Activated naive CD4-positive, alpha-beta T cell treated with anti-CD3 and anti-CD28 coated beads, Interleukin-2, amount 50 U/mL, for 24 hours (primary cell): ENCODE measurements at regions not wholly inside any gene's neighbourhood (a gene's known extent, or its start where the extent isn't known, plus 50 kb on each side); places are given as distances from the start of the nearest gene placed in this dataset.

Experiments used
- H3K27ac Mint-ChIP-seq: one replicate; pipeline ENCODE4 v1.8.0; 2021; ENCODE audit warnings: mild to moderate bottlenecking, mixed read lengths
- H3K27me3 Mint-ChIP-seq: one replicate; pipeline ENCODE4 v1.8.0; 2021; ENCODE audit warnings: mixed read lengths
- H3K36me3 Mint-ChIP-seq: one replicate; pipeline ENCODE4 v1.8.0; 2021; ENCODE audit warnings: mixed read lengths
- H3K4me1 Mint-ChIP-seq: one replicate; pipeline ENCODE4 v1.8.0; 2021; ENCODE audit warnings: mixed read lengths
- H3K4me3 Mint-ChIP-seq: one replicate; pipeline ENCODE4 v1.8.0; 2021; ENCODE audit warnings: mild to moderate bottlenecking, mixed read lengths
- H3K9me3 Mint-ChIP-seq: one replicate; pipeline ENCODE4 v1.8.0; 2021; ENCODE audit warnings: mixed read lengths

DNA sequence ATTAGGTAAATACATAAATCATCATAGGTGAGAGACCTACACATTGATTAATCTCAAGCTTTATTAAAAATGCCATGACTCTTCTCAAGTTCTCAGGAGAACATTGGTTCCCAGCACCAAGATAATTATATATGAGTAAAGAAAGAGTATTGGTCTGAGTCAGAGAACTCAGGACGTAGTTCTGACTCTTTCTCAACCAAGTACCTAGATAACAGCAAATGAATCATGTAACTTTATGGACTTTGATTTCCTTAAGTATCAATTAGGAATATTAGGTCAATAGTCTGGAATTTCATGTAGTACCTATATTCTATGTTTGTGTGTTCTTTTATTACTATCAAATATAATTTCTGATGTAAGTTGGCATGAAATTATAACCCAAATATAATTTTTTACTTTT is 409.9 kb downstream of the GABRG1 start:
- Mint-ChIP-seq H3K4me3 (no peak overlapping the region), H3K4me1 (no peaks in the 10 kb centered on the region), H3K9me3 (no peaks in the 10 kb centered on the region), H3K27ac (no peak overlapping the region), H3K36me3 (no peaks in the 10 kb centered on the region), H3K27me3 (no peaks in the 10 kb centered on the region)

DNA sequence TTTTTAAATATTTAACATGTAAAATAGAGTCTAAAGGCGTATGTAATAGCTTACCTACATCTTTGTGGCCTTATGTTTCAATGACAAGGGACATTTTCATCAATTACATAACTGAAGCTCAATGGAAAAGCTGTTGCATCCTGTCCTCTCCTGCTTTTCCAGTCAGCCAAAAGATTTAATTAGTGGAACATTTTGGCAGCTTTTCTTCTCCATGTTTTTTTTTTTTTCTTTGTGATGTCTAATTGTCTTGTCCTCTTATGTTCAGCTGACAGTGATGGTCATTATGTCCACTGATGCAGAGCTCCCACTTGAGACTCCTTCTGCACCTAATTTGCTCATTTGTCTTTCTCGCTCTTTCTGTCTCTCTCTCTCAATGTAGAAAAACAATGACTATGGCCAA is 422.2 kb downstream of the GABRG1 start:
- H3K4me1 Mint-ChIP-seq, result no peaks in the 10 kb centered on the region
- H3K27me3 Mint-ChIP-seq, result no peaks in the 10 kb centered on the region
- peaks cover 10% of the 10 kb centered on the region for H3K9me3 Mint-ChIP-seq
- no peak overlapping the region for H3K4me3 Mint-ChIP-seq
- H3K36me3 Mint-ChIP-seq, result no peaks in the 10 kb centered on the region
- no peak overlapping the region for H3K27ac Mint-ChIP-seq

GRCh38 chr4:45693746-45694145 is 430.1 kb downstream of the GABRG1 start:
- H3K36me3 Mint-ChIP-seq, result no peaks in the 10 kb centered on the region
- H3K4me1 Mint-ChIP-seq, result no peaks in the 10 kb centered on the region
- no peaks in the 10 kb centered on the region for H3K27me3 Mint-ChIP-seq
- no peak overlapping the region for H3K4me3 Mint-ChIP-seq
- no peak overlapping the region for H3K27ac Mint-ChIP-seq
- H3K9me3 Mint-ChIP-seq, result peaks cover 6% of the 10 kb centered on the region

- Mint-ChIP-seq H3K9me3 (peaks cover under 1% of the 10 kb centered on the region), H3K4me3 (no peak overlapping the region), H3K36me3 (no peaks in the 10 kb centered on the region), H3K27me3 (no peaks in the 10 kb centered on the region), H3K27ac (no peak overlapping the region), H3K4me1 (no peaks in the 10 kb centered on the region)
Observed at GRCh38 chr4:45692131-45692735, 431.6 kb downstream of the GABRG1 start.

DNA sequence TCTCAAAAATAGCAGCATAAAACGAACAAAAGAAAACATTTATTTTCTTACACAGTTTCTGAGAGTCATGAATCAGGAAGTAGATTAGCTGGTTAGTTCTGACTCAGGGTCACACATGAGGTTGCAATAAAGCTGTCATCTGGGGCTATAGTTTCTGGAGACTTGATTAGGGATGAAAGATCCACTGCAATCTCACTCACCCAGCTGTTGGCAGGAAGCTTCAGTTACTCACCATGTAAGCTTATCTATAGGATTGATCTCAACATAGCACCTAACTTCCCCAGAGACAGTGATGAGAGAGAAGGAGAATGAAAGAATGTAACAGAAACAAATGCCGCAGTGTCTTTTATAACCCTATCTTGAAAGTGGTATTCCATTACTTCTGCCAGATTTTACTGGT is 435.5 kb downstream of the GABRG1 start:
- Mint-ChIP-seq H3K4me1 (no peaks in the 10 kb centered on the region), H3K27ac (no peak overlapping the region), H3K4me3 (no peak overlapping the region), H3K27me3 (no peaks in the 10 kb centered on the region), H3K36me3 (no peaks in the 10 kb centered on the region), H3K9me3 (no peaks in the 10 kb centered on the region)

- Mint-ChIP-seq H3K36me3 (no peaks in the 10 kb centered on the region), H3K4me1 (no peaks in the 10 kb centered on the region)
Observed at GRCh38 chr4:45679411-45679810, 444.4 kb downstream of the GABRG1 start.

DNA sequence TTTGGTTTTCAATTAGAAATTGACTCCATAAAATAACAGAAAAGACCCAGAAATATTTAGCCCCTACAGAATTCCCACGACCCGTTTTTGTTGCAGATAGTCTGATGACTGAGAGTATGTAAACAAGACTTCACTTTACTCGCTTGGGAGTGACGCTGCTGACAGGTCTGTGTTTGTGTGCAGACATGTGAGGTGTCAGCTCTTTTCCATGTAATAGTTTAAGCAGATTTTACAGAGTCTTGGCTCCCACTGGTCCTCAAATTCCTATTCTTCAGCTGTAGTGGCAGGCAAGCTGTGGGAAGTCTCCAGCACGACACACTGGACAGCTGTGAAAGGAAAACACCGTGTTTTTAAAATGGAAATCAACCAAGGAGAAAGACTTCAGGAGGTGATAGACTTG is 455.7 kb downstream of the GABRG1 start:
- H3K4me1 Mint-ChIP-seq, result no peaks in the 10 kb centered on the region
- H3K4me3 Mint-ChIP-seq, result no peak overlapping the region
- no peaks in the 10 kb centered on the region for H3K36me3 Mint-ChIP-seq
- H3K27ac Mint-ChIP-seq, result no peak overlapping the region
- H3K9me3 Mint-ChIP-seq, result no peaks in the 10 kb centered on the region
- H3K27me3 Mint-ChIP-seq, result no peaks in the 10 kb centered on the region

More at GRCh38 chr4:45679411-45679810, 444.4 kb downstream of the GABRG1 start:
- Mint-ChIP-seq H3K27me3 (no peaks in the 10 kb centered on the region), H3K27ac (no peak overlapping the region), H3K9me3 (no peaks in the 10 kb centered on the region), H3K4me3 (no peak overlapping the region)

GRCh38 chr4:45663628-45664081 is 460.2 kb downstream of the GABRG1 start:
- no peak overlapping the region for H3K4me3 Mint-ChIP-seq
- H3K4me1 Mint-ChIP-seq, result no peaks in the 10 kb centered on the region
- no peaks in the 10 kb centered on the region for H3K27me3 Mint-ChIP-seq
- no peaks in the 10 kb centered on the region for H3K36me3 Mint-ChIP-seq
- H3K27ac Mint-ChIP-seq, result no peak overlapping the region
- no peaks in the 10 kb centered on the region for H3K9me3 Mint-ChIP-seq

GRCh38 chr4:45663003-45663402 is 460.9 kb downstream of the GABRG1 start:
- Mint-ChIP-seq H3K4me1 (no peaks in the 10 kb centered on the region), H3K36me3 (no peaks in the 10 kb centered on the region), H3K27me3 (no peaks in the 10 kb centered on the region), H3K9me3 (no peaks in the 10 kb centered on the region), H3K27ac (no peak overlapping the region), H3K4me3 (no peak overlapping the region)

GRCh38 chr4:45661893-45662292 is 462.0 kb downstream of the GABRG1 start:
- H3K27ac Mint-ChIP-seq, result no peak overlapping the region
- no peaks in the 10 kb centered on the region for H3K4me1 Mint-ChIP-seq
- no peaks in the 10 kb centered on the region for H3K9me3 Mint-ChIP-seq
- no peaks in the 10 kb centered on the region for H3K27me3 Mint-ChIP-seq
- H3K4me3 Mint-ChIP-seq, result no peak overlapping the region
- H3K36me3 Mint-ChIP-seq, result no peaks in the 10 kb centered on the region

DNA sequence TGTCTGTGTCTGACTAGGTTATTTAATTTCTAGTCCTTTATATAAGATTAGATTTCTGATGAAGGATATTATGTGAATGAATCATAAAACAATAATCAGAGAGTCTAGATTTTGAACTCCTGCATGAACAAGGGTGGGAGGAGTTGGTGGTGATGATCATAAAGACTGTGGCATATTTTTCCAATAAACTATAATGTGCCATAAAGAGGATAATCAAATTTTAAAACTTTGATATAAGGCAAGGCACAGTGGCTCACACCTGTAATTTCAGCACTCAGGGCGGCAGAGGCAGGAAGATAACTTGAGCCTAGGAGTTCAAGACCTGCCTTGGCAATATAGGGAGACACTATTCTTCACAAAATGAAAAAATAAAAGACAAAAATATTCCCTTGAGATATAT is 473.3 kb downstream of the GABRG1 start:
- Mint-ChIP-seq H3K9me3 (peaks cover 8% of the 10 kb centered on the region), H3K4me3 (no peak overlapping the region), H3K27ac (no peak overlapping the region), H3K36me3 (no peaks in the 10 kb centered on the region), H3K4me1 (no peaks in the 10 kb centered on the region), H3K27me3 (no peaks in the 10 kb centered on the region)

GRCh38 chr4:45648846-45649245 is 475.0 kb downstream of the GABRG1 start:
- no peaks in the 10 kb centered on the region for H3K36me3 Mint-ChIP-seq
- no peaks in the 10 kb centered on the region for H3K27me3 Mint-ChIP-seq
- no peaks in the 10 kb centered on the region for H3K4me1 Mint-ChIP-seq

GRCh38 chr4:45647823-45648222 is 476.0 kb downstream of the GABRG1 start:
- no peak overlapping the region for H3K27ac Mint-ChIP-seq
- H3K27me3 Mint-ChIP-seq, result no peaks in the 10 kb centered on the region
- no peaks in the 10 kb centered on the region for H3K4me1 Mint-ChIP-seq
- H3K9me3 Mint-ChIP-seq, result peaks cover 8% of the 10 kb centered on the region
- no peaks in the 10 kb centered on the region for H3K36me3 Mint-ChIP-seq
- no peak overlapping the region for H3K4me3 Mint-ChIP-seq

More at GRCh38 chr4:45648846-45649245, 475.0 kb downstream of the GABRG1 start:
- H3K9me3 Mint-ChIP-seq, result peaks cover 8% of the 10 kb centered on the region
- no peak overlapping the region for H3K27ac Mint-ChIP-seq
- no peak overlapping the region for H3K4me3 Mint-ChIP-seq

DNA sequence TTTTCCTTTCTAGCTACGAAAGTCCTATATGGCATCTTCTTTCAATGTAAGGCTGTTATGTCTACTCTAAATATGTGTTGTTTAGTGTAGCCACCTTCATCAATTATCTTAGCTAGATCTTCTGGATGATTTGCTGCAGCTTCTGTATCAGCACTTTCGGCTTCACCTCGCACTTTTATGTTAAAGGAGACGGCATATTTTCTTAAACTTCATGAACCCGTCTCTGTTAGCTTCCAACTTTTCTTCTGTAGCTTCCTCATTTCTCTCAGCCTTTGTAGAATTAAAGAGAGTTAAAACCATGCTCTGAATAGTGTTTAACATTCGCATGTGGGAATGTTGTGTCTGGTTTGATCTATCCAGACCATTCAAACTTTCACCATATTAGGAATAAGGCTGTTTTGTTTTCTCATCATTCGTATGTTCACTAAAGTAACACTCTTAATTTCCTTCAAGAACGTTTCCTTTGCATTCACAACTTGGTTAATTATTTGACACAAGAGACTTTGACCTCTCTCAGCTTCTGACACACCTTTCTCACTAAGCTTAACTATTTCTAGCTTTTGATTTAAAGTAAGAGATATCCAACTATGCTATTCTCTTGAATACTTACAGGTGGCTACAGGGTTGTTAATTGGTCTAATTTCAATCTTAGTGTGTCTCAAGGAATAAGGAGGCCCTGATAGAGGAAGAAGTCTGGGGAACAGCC is 476.8 kb downstream of the GABRG1 start:
- H3K36me3 Mint-ChIP-seq, result no peaks in the 10 kb centered on the region
- no peak overlapping the region for H3K27ac Mint-ChIP-seq
- H3K4me3 Mint-ChIP-seq, result no peak overlapping the region
- H3K4me1 Mint-ChIP-seq, result no peaks in the 10 kb centered on the region
- no peaks in the 10 kb centered on the region for H3K27me3 Mint-ChIP-seq
- H3K9me3 Mint-ChIP-seq, result peaks cover 13% of the 10 kb centered on the region

- peaks cover 5% of the 10 kb centered on the region for H3K9me3 Mint-ChIP-seq
- no peaks in the 10 kb centered on the region for H3K36me3 Mint-ChIP-seq
- no peaks in the 10 kb centered on the region for H3K27me3 Mint-ChIP-seq
- H3K27ac Mint-ChIP-seq, result no peak overlapping the region
- no peaks in the 10 kb centered on the region for H3K4me1 Mint-ChIP-seq
- H3K4me3 Mint-ChIP-seq, result no peak overlapping the region
Observed at GRCh38 chr4:45640281-45640680, 483.6 kb downstream of the GABRG1 start.

DNA sequence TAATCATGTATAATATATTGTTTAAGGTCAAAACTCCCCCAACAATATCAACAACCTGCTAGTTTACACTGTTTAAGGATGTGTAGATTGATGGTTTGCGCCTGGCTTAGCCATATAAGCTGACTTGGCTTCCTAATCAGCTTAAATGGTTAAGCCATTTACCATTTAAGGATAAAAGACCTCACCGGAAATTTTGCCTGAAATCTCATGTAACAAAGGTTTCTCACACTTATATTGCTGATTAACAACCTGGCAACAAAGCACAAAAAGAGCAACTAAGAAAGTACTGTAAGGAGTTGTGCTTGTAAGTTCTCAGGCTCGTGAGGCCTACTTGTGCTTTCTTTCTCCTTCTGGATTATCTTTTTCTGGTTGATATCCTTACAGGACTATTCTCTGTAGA is 485.2 kb downstream of the GABRG1 start:
- Mint-ChIP-seq H3K9me3 (peaks cover 9% of the 10 kb centered on the region), H3K27ac (no peak overlapping the region), H3K36me3 (no peaks in the 10 kb centered on the region), H3K27me3 (no peaks in the 10 kb centered on the region), H3K4me3 (no peak overlapping the region), H3K4me1 (no peaks in the 10 kb centered on the region)

GRCh38 chr4:45636175-45636574 is 487.7 kb downstream of the GABRG1 start:
- no peaks in the 10 kb centered on the region for H3K36me3 Mint-ChIP-seq
- H3K4me3 Mint-ChIP-seq, result no peak overlapping the region
- H3K4me1 Mint-ChIP-seq, result no peaks in the 10 kb centered on the region

More at GRCh38 chr4:45636175-45636574, 487.7 kb downstream of the GABRG1 start:
- H3K27ac Mint-ChIP-seq, result no peak overlapping the region
- H3K9me3 Mint-ChIP-seq, result peaks cover 4% of the 10 kb centered on the region
- no peaks in the 10 kb centered on the region for H3K27me3 Mint-ChIP-seq
